B cell (primary cell): ENCODE measurements at regions not wholly inside any gene's neighbourhood (a gene's known extent, or its start where the extent isn't known, plus 50 kb on each side); places are given as distances from the start of the nearest gene placed in this dataset.

Experiments
- ATAC-seq: fragments of 200-7000 bp; cut with Tn5 transposase; one replicate; pipeline ENCODE4 v1.10.0; 2021; ENCODE audit warnings: low read depth, mild to moderate bottlenecking, moderate number of reproducible peaks, moderate library complexity
- CTCF ChIA-PET: fragments of 350-600 bp; sonication (Branson Sonifier 250); formaldehyde crosslinking; loops from one replicate; lab custom pipeline; 2021; ENCODE audit warnings: antibody characterized with exemption, inconsistent platforms; lab: Charles Lee
- POLR2A ChIA-PET: fragments of 350-600 bp; sonication (Branson Sonifier 250); formaldehyde crosslinking; loops from one replicate; lab custom pipeline; 2021; ENCODE audit warnings: antibody characterized with exemption; lab: Charles Lee
- DNase-seq: peaks from one replicate; pipeline ENCODE4 v3.0.0; 2013
- H2AFZ ChIP-seq: 2 replicates; pipeline ENCODE4 v1.6.1; 2012; ENCODE audit warnings: mild to moderate bottlenecking, low read depth, low read length; ENCODE audit not compliant: insufficient read depth, poor library complexity, severe bottlenecking
- H3K27ac ChIP-seq, 2 donors: 1 replicate in 1 of 2; 2 replicates in 1 of 2; pipeline ENCODE4 v1.5.1; 2012 to 2013; ENCODE audit warnings: low read length in 2 of 2, mild to moderate bottlenecking in 2 of 2, moderate library complexity in 1 of 2
- H3K27me3 ChIP-seq, 4 experiments: fragments of 200-600 bp in 1 of 4; sonication (generic) in 1 of 4; replicated peaks in 1 of 4; 1 replicate in 2 of 4; 2 replicates in 2 of 4; pipeline versions ENCODE4 v1.6.1 to v1.7.0; 2013 to 2016; ENCODE audit warnings: low read length in 3 of 4, mild to moderate bottlenecking in 2 of 4, mixed read lengths in 1 of 4, moderate library complexity in 1 of 4; ENCODE audit not compliant: insufficient read depth in 4 of 4, control insufficient read depth in 3 of 4; ENCODE audit errors: control extremely low read depth in 1 of 4
- H3K36me3 ChIP-seq, 2 experiments: replicated peaks in 1 of 2; 1 replicate in 1 of 2; 2 replicates in 1 of 2; pipeline versions ENCODE4 v1.6.1 to v1.7.1; 2013; ENCODE audit warnings: low read length in 1 of 2; ENCODE audit not compliant: insufficient read depth in 2 of 2, control insufficient read depth in 1 of 2; ENCODE audit errors: control extremely low read depth in 1 of 2, extremely low read depth in 1 of 2
- H3K4me1 ChIP-seq, 2 donors: fragments of 200-600 bp in 1 of 2; sonication (generic) in 1 of 2; 1 replicate in 1 of 2; 2 replicates in 1 of 2; pipeline versions ENCODE4 v1.5.1 to v1.6.1; 2013 to 2017; ENCODE audit warnings: low read length in 2 of 2; ENCODE audit not compliant: control insufficient read depth in 2 of 2, insufficient read depth in 2 of 2
- H3K4me2 ChIP-seq: replicated peaks from 2 replicates; pipeline ENCODE3; 2012; ENCODE audit warnings: mild to moderate bottlenecking, low read depth, low read length; ENCODE audit not compliant: poor library complexity, severe bottlenecking
- H3K4me3 ChIP-seq, 5 experiments: fragments of 200-600 bp in 1 of 5; sonication (generic) in 1 of 5; 1 replicate in 3 of 5; 2 replicates in 2 of 5; pipeline versions ENCODE4 v1.5.1 to v1.7.0; 2011 to 2016; ENCODE audit warnings: low read length in 4 of 5, mild to moderate bottlenecking in 4 of 5, low read depth in 2 of 5, control low read depth in 1 of 5, moderate library complexity in 1 of 5; ENCODE audit not compliant: insufficient read depth in 1 of 5; ENCODE audit errors: control extremely low read depth in 1 of 5, extremely low read depth in 1 of 5
- H3K79me2 ChIP-seq: fragments of 200-600 bp; sonication (generic); one replicate; pipeline ENCODE4 v1.6.0; 2016; ENCODE audit warnings: low read length; ENCODE audit not compliant: control insufficient read depth, insufficient read depth
- H3K9ac ChIP-seq: fragments of 200-600 bp; sonication (generic); 2 replicates; pipeline ENCODE4 v1.6.1; 2017; ENCODE audit warnings: mild to moderate bottlenecking, low read length, moderate library complexity
- H3K9me3 ChIP-seq, 3 donors: one replicate each; pipeline versions ENCODE4 v1.6.1 to v1.7.1; 2013; ENCODE audit warnings: low read length in 2 of 3; ENCODE audit not compliant: control insufficient read depth in 2 of 3, insufficient read depth in 1 of 3; ENCODE audit errors: control extremely low read depth in 1 of 3
- H4K20me1 ChIP-seq: 2 replicates; pipeline ENCODE4 v1.6.0; 2012; ENCODE audit warnings: mild to moderate bottlenecking, low read length; ENCODE audit not compliant: insufficient read depth, control insufficient read depth, poor library complexity, severe bottlenecking
- H3K27ac Mint-ChIP-seq: one replicate; pipeline ENCODE4 v1.8.0; 2021; ENCODE audit warnings: mixed read lengths
- H3K27me3 Mint-ChIP-seq: one replicate; pipeline ENCODE4 v1.8.0; 2021; ENCODE audit warnings: mixed read lengths
- H3K4me1 Mint-ChIP-seq: one replicate; pipeline ENCODE4 v1.8.0; 2021; ENCODE audit warnings: mixed read lengths
- H3K4me3 Mint-ChIP-seq: one replicate; pipeline ENCODE4 v1.8.0; 2021; ENCODE audit warnings: mixed read lengths
- H3K9me3 Mint-ChIP-seq: one replicate; pipeline ENCODE4 v1.8.0; 2022; ENCODE audit warnings: mixed read lengths; ENCODE audit not compliant: insufficient read depth
- EZH2 ChIP-seq: IDR thresholded peaks from 2 replicates; pipeline ENCODE4 v1.6.1; 2012; ENCODE audit warnings: borderline replicate concordance, low read depth, mild to moderate bottlenecking, moderate library complexity, low read length; ENCODE audit not compliant: insufficient read depth, poor library complexity, severe bottlenecking
- WGBS: methylation state at CpG from one replicate; pipeline ENCODE4 v1.1.5; 2013; ENCODE audit warnings: missing lambda C conversion rate; ENCODE audit not compliant: insufficient coverage; 5-methylcytosine and 5-hydroxymethylcytosine counted together
- intact Hi-C: fragments of 100-400 bp; cut with micrococcal nuclease; formaldehyde crosslinking; loops from one replicate; pipeline ENCODE4 v1.10.0; 2022
- TF ChIP-seq, protein P1 (sequence below): fragments of 200-600 bp; IDR thresholded peaks from one replicate; pipeline ENCODE4 v1.8.0; 2022; ENCODE audit warnings: antibody characterized with exemption, mild to moderate bottlenecking

DNA sequence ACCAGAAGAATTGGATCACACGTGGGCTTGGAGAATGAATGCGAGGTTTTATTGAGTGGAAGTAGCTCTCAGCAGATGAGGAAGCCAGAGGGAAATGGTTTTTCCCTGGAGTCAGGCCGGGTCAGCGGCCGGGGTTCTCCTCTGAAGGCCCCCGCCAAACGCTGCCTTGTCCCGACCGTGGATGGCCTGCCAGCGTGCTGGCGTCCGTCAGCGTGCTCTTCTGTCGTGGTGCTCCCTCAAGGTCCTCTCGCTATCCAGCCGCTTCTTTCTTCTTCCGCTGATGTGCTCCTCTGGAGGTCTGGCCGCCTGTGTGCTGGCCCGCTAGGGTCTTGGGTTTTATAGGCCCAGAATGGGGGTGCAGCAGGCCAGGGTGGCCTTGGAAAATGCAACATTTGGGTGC lies 632.2 kb downstream of the TRAM1L1 start:
- no peaks in the 10 kb centered on the region for H3K27me3 ChIP-seq
- H3K9me3 Mint-ChIP-seq, result no peaks in the 10 kb centered on the region
- H3K27ac Mint-ChIP-seq, result no peak overlapping the region
- H3K27ac ChIP-seq, result no peak overlapping the region
- ATAC-seq, result no peak
- WGBS, result 96% methylated on average over 19 of the region's 19 CpGs
- H3K9ac ChIP-seq, result no peak overlapping the region
- no peak overlapping the region for H3K4me2 ChIP-seq
- H3K27me3 Mint-ChIP-seq, result no peaks in the 10 kb centered on the region
- TF ChIP-seq EZH2, result no peak
- TF ChIP-seq, protein P1, sequence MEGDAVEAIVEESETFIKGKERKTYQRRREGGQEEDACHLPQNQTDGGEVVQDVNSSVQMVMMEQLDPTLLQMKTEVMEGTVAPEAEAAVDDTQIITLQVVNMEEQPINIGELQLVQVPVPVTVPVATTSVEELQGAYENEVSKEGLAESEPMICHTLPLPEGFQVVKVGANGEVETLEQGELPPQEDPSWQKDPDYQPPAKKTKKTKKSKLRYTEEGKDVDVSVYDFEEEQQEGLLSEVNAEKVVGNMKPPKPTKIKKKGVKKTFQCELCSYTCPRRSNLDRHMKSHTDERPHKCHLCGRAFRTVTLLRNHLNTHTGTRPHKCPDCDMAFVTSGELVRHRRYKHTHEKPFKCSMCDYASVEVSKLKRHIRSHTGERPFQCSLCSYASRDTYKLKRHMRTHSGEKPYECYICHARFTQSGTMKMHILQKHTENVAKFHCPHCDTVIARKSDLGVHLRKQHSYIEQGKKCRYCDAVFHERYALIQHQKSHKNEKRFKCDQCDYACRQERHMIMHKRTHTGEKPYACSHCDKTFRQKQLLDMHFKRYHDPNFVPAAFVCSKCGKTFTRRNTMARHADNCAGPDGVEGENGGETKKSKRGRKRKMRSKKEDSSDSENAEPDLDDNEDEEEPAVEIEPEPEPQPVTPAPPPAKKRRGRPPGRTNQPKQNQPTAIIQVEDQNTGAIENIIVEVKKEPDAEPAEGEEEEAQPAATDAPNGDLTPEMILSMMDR, result no peak
- no peak overlapping the region for H3K4me3 Mint-ChIP-seq
- no peak for DNase-seq
- no peaks in the 10 kb centered on the region for H4K20me1 ChIP-seq
- H3K79me2 ChIP-seq, result no peaks in the 10 kb centered on the region
- ChIA-PET CTCF (no interaction called here), POLR2A (no interaction called here)
- H3K36me3 ChIP-seq, result no peaks in the 10 kb centered on the region
- H2AFZ ChIP-seq, result no peak overlapping the region
- H3K4me3 ChIP-seq, result no peak overlapping the region
- intact Hi-C loops, result no loop called here
- no peaks in the 10 kb centered on the region for H3K4me1 Mint-ChIP-seq
- H3K4me1 ChIP-seq, result no peaks in the 10 kb centered on the region
- peaks cover 0 to 4% (median 0%) of the 10 kb centered on the region in 3 donors for H3K9me3 ChIP-seq

DNA sequence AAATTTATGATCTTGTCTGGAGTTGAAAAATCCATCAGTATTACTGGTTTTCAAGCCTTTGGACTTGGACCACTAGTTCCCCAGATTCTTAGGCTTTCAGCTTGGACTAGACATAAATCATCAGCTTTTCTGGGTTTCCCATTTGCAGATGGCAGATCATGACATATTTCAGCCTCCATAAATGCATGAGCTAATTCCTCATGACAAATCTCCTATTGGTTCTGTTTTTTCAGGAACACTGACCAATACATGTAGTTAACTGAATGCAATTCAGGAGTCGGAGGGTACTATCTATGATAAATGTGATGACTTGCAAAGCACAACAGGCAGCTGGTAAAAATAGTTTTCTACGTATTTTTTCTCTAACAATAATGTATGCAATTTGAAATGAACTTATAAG lies 635.6 kb downstream of the TRAM1L1 start:
- intact Hi-C loops, result no loop called here
- H3K4me1 Mint-ChIP-seq, result no peaks in the 10 kb centered on the region
- no CpG with 5 or more reads among the region's 2 CpGs for WGBS
- Histone ChIP-seq H3K4me3 (no peak overlapping the region), H3K4me1 (no peaks in the 10 kb centered on the region), H3K27ac (no peak overlapping the region), H3K27me3 (no peaks in the 10 kb centered on the region), H3K9me3 (peaks cover 0 to 4% (median 0%) of the 10 kb centered on the region in 3 donors), H3K9ac (no peak overlapping the region), H2AFZ (no peak overlapping the region), H3K36me3 (no peaks in the 10 kb centered on the region), H3K79me2 (no peaks in the 10 kb centered on the region), H4K20me1 (no peaks in the 10 kb centered on the region), H3K4me2 (no peak overlapping the region)
- no peaks in the 10 kb centered on the region for H3K9me3 Mint-ChIP-seq
- no peaks in the 10 kb centered on the region for H3K27me3 Mint-ChIP-seq
- POLR2A ChIA-PET, result no interaction called here
- DNase-seq (no peak), ATAC-seq (no peak)
- CTCF ChIA-PET, result no interaction called here
- no peak overlapping the region for H3K4me3 Mint-ChIP-seq
- no peak overlapping the region for H3K27ac Mint-ChIP-seq
- TF ChIP-seq EZH2, result no peak
- TF ChIP-seq, protein P1, result no peak
